Activated T-cell treated with anti-CD3 and anti-CD28 coated beads for 1 hour (primary cell): ENCODE measurements at regions not wholly inside any gene's neighbourhood (a gene's known extent, or its start where the extent isn't known, plus 50 kb on each side); places are given as distances from the start of the nearest gene placed in this dataset.

ENCODE experiments used
- DNase-seq: peaks from one replicate; pipeline ENCODE4 v3.0.0-alpha.2; 2020; ENCODE audit warnings: low read depth

- no peak for DNase-seq
Measured at GRCh38 chr3:124243177-124243859, 251.4 kb upstream of the ROPN1 start.

GRCh38 chr3:124246376-124246775, 254.5 kb upstream of the ROPN1 start:
- DNase-seq, result no peak

GRCh38 chr3:124246949-124247348, 255.0 kb upstream of the ROPN1 start:
- no peak for DNase-seq

GRCh38 chr3:124248471-124249028, 256.6 kb upstream of the ROPN1 start:
- DNase-seq, result no peak

- DNase-seq, result no peak
Measured at GRCh38 chr3:124249038-124249437, 257.1 kb upstream of the ROPN1 start.

GRCh38 chr3:124250053-124250452, 258.1 kb upstream of the ROPN1 start:
- DNase-seq, result no peak

GRCh38 chr3:124256156-124256555, 264.2 kb upstream of the ROPN1 start:
- no peak for DNase-seq

GRCh38 chr3:124256599-124256998, 264.7 kb upstream of the ROPN1 start:
- DNase-seq, result no peak

GRCh38 chr3:124257336-124257864, 265.5 kb upstream of the ROPN1 start:
- DNase-seq, result no peak

GRCh38 chr3:124258057-124258500, 266.2 kb upstream of the ROPN1 start:
- no peak for DNase-seq

GRCh38 chr3:124260206-124260915, 268.4 kb upstream of the ROPN1 start:
- DNase-seq, result no peak

GRCh38 chr3:124261306-124261705, 269.4 kb upstream of the ROPN1 start:
- DNase-seq, result no peak

GRCh38 chr3:124263168-124263567, 271.2 kb upstream of the ROPN1 start:
- DNase-seq, result no peak

- DNase-seq, result no peak
Measured at GRCh38 chr3:124264346-124264745, 272.4 kb upstream of the ROPN1 start.

GRCh38 chr3:124266487-124266886, 274.6 kb upstream of the ROPN1 start:
- no peak for DNase-seq

- DNase-seq, result no peak
Measured at GRCh38 chr3:124267406-124267805, 275.5 kb upstream of the ROPN1 start.

GRCh38 chr3:124268355-124268754, 276.4 kb upstream of the ROPN1 start:
- DNase-seq, result no peak

- no peak for DNase-seq
Measured at GRCh38 chr3:124269619-124270018, 277.7 kb upstream of the ROPN1 start.

GRCh38 chr3:124272605-124273151, 280.8 kb upstream of the ROPN1 start:
- DNase-seq, result no peak

- DNase-seq, result no peak
Measured at GRCh38 chr3:124273651-124274050, 281.7 kb upstream of the ROPN1 start.

GRCh38 chr3:124274051-124274450, 282.1 kb upstream of the ROPN1 start:
- no peak for DNase-seq

GRCh38 chr3:124275412-124275811, 283.5 kb upstream of the ROPN1 start:
- no peak for DNase-seq

GRCh38 chr3:124276133-124276532, 284.2 kb upstream of the ROPN1 start:
- DNase-seq, result no peak
